Muscle of leg (tissue), 3 donors: ENCODE measurements at regions not wholly inside any gene's neighbourhood (a gene's known extent, or its start where the extent isn't known, plus 50 kb on each side); places are given as distances from the start of the nearest gene placed in this dataset.
A peak's percentile ranks its signal among the peaks of the same experiment; 100 is the strongest.
"Not testable (repeated sequence)": the region's sequence is repeated elsewhere in the genome, so short reads cannot be mapped to it uniquely, and the experiment has no call there.

Experiments
- DNase-seq: peaks from one replicate; pipeline ENCODE4 v3.0.0; 2013
- H3K27ac ChIP-seq: one replicate; pipeline ENCODE4 v1.5.1; 2013; ENCODE audit warnings: mild to moderate bottlenecking, low read length, control low read depth
- H3K27me3 ChIP-seq: one replicate; pipeline ENCODE4 v1.6.1; 2013; ENCODE audit warnings: low read length; ENCODE audit not compliant: control insufficient read depth, insufficient read depth
- H3K36me3 ChIP-seq: one replicate; pipeline ENCODE4 v1.6.1; 2013; ENCODE audit warnings: low read length; ENCODE audit not compliant: control insufficient read depth, insufficient read depth
- H3K4me1 ChIP-seq: one replicate; pipeline ENCODE4 v1.6.1; 2013; ENCODE audit warnings: low read length; ENCODE audit not compliant: control insufficient read depth, insufficient read depth
- H3K4me3 ChIP-seq: one replicate; pipeline ENCODE4 v1.5.1; 2013; ENCODE audit warnings: low read length, control low read depth
- H3K9me3 ChIP-seq: replicated peaks from 2 replicates; pipeline ENCODE4 v1.6.1; 2013; ENCODE audit warnings: low read depth, low read length; ENCODE audit not compliant: control insufficient read depth
- WGBS: methylation state at CpG from one replicate; pipeline ENCODE4 v1.1.5; 2013; ENCODE audit warnings: missing lambda C conversion rate; ENCODE audit not compliant: insufficient coverage; 5-methylcytosine and 5-hydroxymethylcytosine counted together

- Histone ChIP-seq H3K4me1 (peaks cover 14% of the 10 kb centered on the region), H3K9me3 (no peaks in the 10 kb centered on the region), H3K27ac (no peak overlapping the region), H3K4me3 (no peak overlapping the region), H3K27me3 (no peaks in the 10 kb centered on the region), H3K36me3 (no peaks in the 10 kb centered on the region)
- DNase-seq: no peak
- 96% methylated on average over 4 of the region's 11 CpGs for WGBS
These were observed 404.6 kb upstream of the FAT1 start for GRCh38 chr4:187128222-187128621.

- no peak for DNase-seq
- Histone ChIP-seq H3K4me3 (no peak overlapping the region), H3K27me3 (no peaks in the 10 kb centered on the region)
These were observed 405.3 kb upstream of the FAT1 start for GRCh38 chr4:187128976-187129375.

GRCh38 chr4:187131826-187132225 is 408.2 kb upstream of the FAT1 start:
- not testable (repeated sequence) for DNase-seq, H3K4me1 ChIP-seq, H3K36me3 ChIP-seq, H3K9me3 ChIP-seq, H3K4me3 ChIP-seq, H3K27me3 ChIP-seq, H3K27ac ChIP-seq
- no CpG with 5 or more reads among the region's 1 CpG for WGBS

More at GRCh38 chr4:187128976-187129375, 405.3 kb upstream of the FAT1 start:
- Histone ChIP-seq H3K4me1 (peaks cover 10% of the 10 kb centered on the region), H3K36me3 (no peaks in the 10 kb centered on the region), H3K27ac (no peak overlapping the region), H3K9me3 (no peaks in the 10 kb centered on the region)
- 64% methylated on average over 8 of the region's 8 CpGs for WGBS

GRCh38 chr4:187135878-187136277 is 412.2 kb upstream of the FAT1 start:
- 94% methylated on average over 5 of the region's 6 CpGs for WGBS
- H3K27ac ChIP-seq: no peak overlapping the region
- no peaks in the 10 kb centered on the region for H3K9me3 ChIP-seq
- H3K27me3 ChIP-seq: no peaks in the 10 kb centered on the region
- no peaks in the 10 kb centered on the region for H3K4me1 ChIP-seq
- H3K4me3 ChIP-seq: no peak overlapping the region
- DNase-seq: no peak
- H3K36me3 ChIP-seq: no peaks in the 10 kb centered on the region

GRCh38 chr4:187139141-187139540 is 415.5 kb upstream of the FAT1 start:
- 90% methylated on average over 1 of the region's 4 CpGs for WGBS
- DNase-seq: no peak
- Histone ChIP-seq H3K36me3 (no peaks in the 10 kb centered on the region), H3K4me3 (no peak overlapping the region), H3K9me3 (no peaks in the 10 kb centered on the region), H3K27me3 (no peaks in the 10 kb centered on the region), H3K27ac (no peak overlapping the region), H3K4me1 (no peaks in the 10 kb centered on the region)

- DNase-seq: no peak
- WGBS: no CpG with 5 or more reads among the region's 7 CpGs
- Histone ChIP-seq H3K27ac (no peak overlapping the region), H3K27me3 (no peaks in the 10 kb centered on the region), H3K9me3 (no peaks in the 10 kb centered on the region), H3K36me3 (no peaks in the 10 kb centered on the region), H3K4me3 (no peak overlapping the region), H3K4me1 (no peaks in the 10 kb centered on the region)
These were observed 417.4 kb upstream of the FAT1 start for GRCh38 chr4:187141101-187141500.

- Histone ChIP-seq H3K36me3 (no peaks in the 10 kb centered on the region), H3K4me3 (no peak overlapping the region), H3K9me3 (peaks cover 2% of the 10 kb centered on the region), H3K4me1 (no peaks in the 10 kb centered on the region), H3K27me3 (no peaks in the 10 kb centered on the region), H3K27ac (no peak overlapping the region)
- no peak for DNase-seq
- WGBS: 52% methylated on average over 4 of the region's 8 CpGs
These were observed 425.7 kb upstream of the FAT1 start for GRCh38 chr4:187149229-187149945.

GRCh38 chr4:187157380-187157958 is 433.8 kb upstream of the FAT1 start:
- no peaks in the 10 kb centered on the region for H3K9me3 ChIP-seq
- no peaks in the 10 kb centered on the region for H3K36me3 ChIP-seq
- no peaks in the 10 kb centered on the region for H3K27me3 ChIP-seq
- DNase-seq: no peak
- WGBS: 96% methylated on average over 16 of the region's 21 CpGs
- no peak overlapping the region for H3K4me3 ChIP-seq
- H3K4me1 ChIP-seq: no peaks in the 10 kb centered on the region
- H3K27ac ChIP-seq: no peak overlapping the region

- Histone ChIP-seq H3K27me3 (no peaks in the 10 kb centered on the region), H3K9me3 (no peaks in the 10 kb centered on the region), H3K27ac (no peak overlapping the region), H3K4me1 (no peaks in the 10 kb centered on the region), H3K36me3 (no peaks in the 10 kb centered on the region), H3K4me3 (no peak overlapping the region)
- no peak for DNase-seq
- 86% methylated on average over 8 of the region's 10 CpGs for WGBS
These were observed 434.3 kb upstream of the FAT1 start for GRCh38 chr4:187158003-187158402.

GRCh38 chr4:187160486-187160885 is 436.8 kb upstream of the FAT1 start:
- Histone ChIP-seq H3K4me3 (no peak overlapping the region), H3K27ac (no peak overlapping the region), H3K9me3 (no peaks in the 10 kb centered on the region), H3K4me1 (no peaks in the 10 kb centered on the region), H3K27me3 (no peaks in the 10 kb centered on the region), H3K36me3 (no peaks in the 10 kb centered on the region)
- WGBS: no CpG with 5 or more reads among the region's 3 CpGs
- peak; percentile 57 for DNase-seq
